ENCODE measurements at regions not wholly inside any gene's neighbourhood (a gene's known extent, or its start where the extent isn't known, plus 50 kb on each side); places are given as distances from the start of the nearest gene placed in this dataset.
A peak's percentile ranks its signal among the peaks of the same experiment; 100 is the strongest.

- Mint-ChIP-seq H3K4me3 (no peak overlapping the region), H3K27me3 (ENCODE audit: insufficient read depth) (no peaks in the 10 kb centered on the region; the same call in 1 of the 2 replicates)
These were observed 541.4 kb downstream of the TOX3 start for GRCh38 chr16:52005551-52005950.

DNA sequence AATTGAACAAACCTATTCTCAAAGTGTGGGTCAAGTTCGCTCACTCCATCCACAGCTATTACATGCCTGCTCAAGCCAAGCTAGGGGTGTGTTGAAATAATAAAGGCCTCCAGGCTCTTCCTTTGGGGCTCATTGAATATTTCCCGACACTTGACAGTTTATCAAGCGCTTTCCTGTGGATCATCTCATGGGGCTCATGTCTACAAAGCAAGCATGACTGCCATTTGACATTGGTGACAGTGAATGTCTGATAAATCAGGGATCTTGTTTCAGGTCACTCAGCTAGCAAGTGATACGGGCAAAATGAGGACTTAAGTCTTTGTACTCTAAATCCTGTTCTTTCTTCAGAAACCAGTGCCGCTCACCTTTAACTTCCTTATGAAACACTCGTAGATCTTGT is 542.6 kb downstream of the TOX3 start:
- DNase-seq, result no peak
- no peak overlapping the region for H3K27ac Mint-ChIP-seq
- TF ChIP-seq, protein P1, sequence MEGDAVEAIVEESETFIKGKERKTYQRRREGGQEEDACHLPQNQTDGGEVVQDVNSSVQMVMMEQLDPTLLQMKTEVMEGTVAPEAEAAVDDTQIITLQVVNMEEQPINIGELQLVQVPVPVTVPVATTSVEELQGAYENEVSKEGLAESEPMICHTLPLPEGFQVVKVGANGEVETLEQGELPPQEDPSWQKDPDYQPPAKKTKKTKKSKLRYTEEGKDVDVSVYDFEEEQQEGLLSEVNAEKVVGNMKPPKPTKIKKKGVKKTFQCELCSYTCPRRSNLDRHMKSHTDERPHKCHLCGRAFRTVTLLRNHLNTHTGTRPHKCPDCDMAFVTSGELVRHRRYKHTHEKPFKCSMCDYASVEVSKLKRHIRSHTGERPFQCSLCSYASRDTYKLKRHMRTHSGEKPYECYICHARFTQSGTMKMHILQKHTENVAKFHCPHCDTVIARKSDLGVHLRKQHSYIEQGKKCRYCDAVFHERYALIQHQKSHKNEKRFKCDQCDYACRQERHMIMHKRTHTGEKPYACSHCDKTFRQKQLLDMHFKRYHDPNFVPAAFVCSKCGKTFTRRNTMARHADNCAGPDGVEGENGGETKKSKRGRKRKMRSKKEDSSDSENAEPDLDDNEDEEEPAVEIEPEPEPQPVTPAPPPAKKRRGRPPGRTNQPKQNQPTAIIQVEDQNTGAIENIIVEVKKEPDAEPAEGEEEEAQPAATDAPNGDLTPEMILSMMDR (IDR thresholded peaks at IDR 0.05), result no peak
- H3K4me1 Mint-ChIP-seq (ENCODE audit: low read depth), result no peaks in the 10 kb centered on the region
- H3K27me3 Mint-ChIP-seq (ENCODE audit: insufficient read depth), result peaks cover 1% of the 10 kb centered on the region
- no peak overlapping the region for H3K4me3 Mint-ChIP-seq
- no peaks in the 10 kb centered on the region for H3K36me3 Mint-ChIP-seq (ENCODE audit: low read depth)
- no peaks in the 10 kb centered on the region for H3K9me3 Mint-ChIP-seq

More at GRCh38 chr16:52005551-52005950, 541.4 kb downstream of the TOX3 start:
- TF ChIP-seq, protein P1 (IDR thresholded peaks at IDR 0.05), result no peak
- DNase-seq, result no peak
- Mint-ChIP-seq H3K27ac (no peak overlapping the region), H3K36me3 (ENCODE audit: low read depth) (no peaks in the 10 kb centered on the region), H3K4me1 (ENCODE audit: low read depth) (no peaks in the 10 kb centered on the region), H3K9me3 (0 out of 2 replicates have a peak, but pooled peaks cover 4% of the 10 kb centered on the region)

- Mint-ChIP-seq H3K36me3 (ENCODE audit: low read depth) (no peaks in the 10 kb centered on the region), H3K27ac (no peak overlapping the region), H3K4me1 (ENCODE audit: low read depth) (no peaks in the 10 kb centered on the region), H3K4me3 (no peak overlapping the region), H3K27me3 (ENCODE audit: insufficient read depth) (peaks cover 1% of the 10 kb centered on the region), H3K9me3 (peaks cover 9% of the 10 kb centered on the region; the same call in 1 of the 2 replicates)
- no peak for DNase-seq
- TF ChIP-seq, protein P1 (IDR thresholded peaks at IDR 0.05), result no peak
These were observed 544.9 kb downstream of the TOX3 start for GRCh38 chr16:52002026-52002425.

DNA sequence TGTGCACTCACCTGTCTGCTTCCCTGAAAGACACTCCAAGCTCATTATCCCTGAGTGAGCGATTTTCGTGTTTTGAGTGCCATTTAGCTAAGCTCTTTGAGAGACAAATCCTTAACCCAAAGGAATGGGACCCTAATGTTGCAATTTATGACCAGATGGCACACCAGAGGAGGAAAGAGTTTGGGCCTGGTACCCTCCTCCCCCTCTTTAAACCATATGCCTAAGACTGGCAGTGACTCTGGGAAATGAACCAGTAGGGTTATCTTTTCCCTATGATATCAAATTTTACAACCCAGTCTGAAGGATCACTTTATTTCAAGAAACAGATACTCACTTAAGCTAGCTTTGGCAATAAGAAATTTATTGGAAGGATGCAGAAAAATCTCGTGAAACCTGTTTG is 550.4 kb downstream of the TOX3 start:
- peaks cover 9% of the 10 kb centered on the region; the same call in 1 of the 2 replicates for H3K9me3 Mint-ChIP-seq
- no peaks in the 10 kb centered on the region for H3K36me3 Mint-ChIP-seq (ENCODE audit: low read depth)
- no peak for DNase-seq
- TF ChIP-seq, protein P1 (IDR thresholded peaks at IDR 0.05), result no peak
- H3K27ac Mint-ChIP-seq, result no peak overlapping the region
- no peaks in the 10 kb centered on the region for H3K4me1 Mint-ChIP-seq (ENCODE audit: low read depth)
- H3K27me3 Mint-ChIP-seq (ENCODE audit: insufficient read depth), result peaks cover 2% of the 10 kb centered on the region
- no peak overlapping the region for H3K4me3 Mint-ChIP-seq

DNA sequence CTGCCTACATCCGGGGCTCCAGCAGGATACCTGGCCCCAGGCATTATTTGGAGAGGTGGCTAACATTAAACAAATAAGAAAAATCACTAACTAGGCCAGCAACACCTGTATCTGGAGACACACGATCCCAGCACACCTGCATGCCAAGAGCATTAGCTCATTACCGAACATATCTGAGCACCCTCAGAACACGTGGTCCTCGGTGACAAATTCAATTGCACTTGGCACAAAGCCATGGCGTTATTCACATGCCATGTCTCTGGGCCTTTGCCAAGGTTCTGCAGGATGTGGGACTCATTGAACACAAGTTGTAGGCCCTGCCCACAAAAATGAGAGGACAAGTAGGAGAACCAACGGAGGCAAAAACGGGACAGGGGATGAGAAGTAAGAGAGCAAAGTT is 552.3 kb downstream of the TOX3 start:
- no peak overlapping the region for H3K27ac Mint-ChIP-seq
- H3K4me3 Mint-ChIP-seq, result no peak overlapping the region
- DNase-seq, result peak; percentile 3
- no peaks in the 10 kb centered on the region for H3K4me1 Mint-ChIP-seq (ENCODE audit: low read depth)
- TF ChIP-seq, protein P1 (IDR thresholded peaks at IDR 0.05), result no peak
- H3K27me3 Mint-ChIP-seq (ENCODE audit: insufficient read depth), result peaks cover 3% of the 10 kb centered on the region
- peaks cover 9% of the 10 kb centered on the region; the same call in 1 of the 2 replicates for H3K9me3 Mint-ChIP-seq
- no peaks in the 10 kb centered on the region for H3K36me3 Mint-ChIP-seq (ENCODE audit: low read depth)

All from HFFc6 (cell line).